Liver (tissue), 8 donors: ENCODE measurements at regions not wholly inside any gene's neighbourhood (a gene's known extent, or its start where the extent isn't known, plus 50 kb on each side); places are given as distances from the start of the nearest gene placed in this dataset.

Source experiments
- DNase-seq: peaks from one replicate; pipeline ENCODE4 v3.0.0-alpha.2; 2017; ENCODE audit warnings: low spot score
- H3K27ac ChIP-seq, 2 donors: one replicate each; pipeline ENCODE4 v1.7.0; 2013; ENCODE audit warnings: inconsistent platforms in 2 of 2, low read length in 2 of 2, control low read depth in 1 of 2, low read depth in 1 of 2, mild to moderate bottlenecking in 1 of 2
- H3K27me3 ChIP-seq, 4 donors: one replicate each; pipeline versions ENCODE4 v1.6.1 to v1.7.0; 2013; ENCODE audit warnings: low read length in 3 of 4, inconsistent platforms in 1 of 4, mild to moderate bottlenecking in 1 of 4, moderate library complexity in 1 of 4; ENCODE audit not compliant: control insufficient read depth in 4 of 4, insufficient read depth in 4 of 4
- H3K36me3 ChIP-seq, 4 donors: one replicate each; pipeline versions ENCODE4 v1.6.1 to v1.7.0; 2013; ENCODE audit warnings: low read length in 3 of 4, mild to moderate bottlenecking in 3 of 4, low read depth in 1 of 4, moderate library complexity in 1 of 4; ENCODE audit not compliant: control insufficient read depth in 4 of 4, insufficient read depth in 3 of 4
- H3K4me1 ChIP-seq, 4 donors: one replicate each; pipeline versions ENCODE4 v1.6.1 to v1.7.0; 2013; ENCODE audit warnings: low read length in 3 of 4, mild to moderate bottlenecking in 3 of 4, moderate library complexity in 1 of 4; ENCODE audit not compliant: control insufficient read depth in 4 of 4, insufficient read depth in 4 of 4
- H3K4me3 ChIP-seq, 3 donors: one replicate each; pipeline versions ENCODE4 v1.6.1 to v1.7.0; 2013; ENCODE audit warnings: low read length in 3 of 3, control low read depth in 1 of 3, low read depth in 1 of 3, mild to moderate bottlenecking in 1 of 3
- H3K9ac ChIP-seq, 2 donors: one replicate each; pipeline ENCODE4 v1.7.0; 2013; ENCODE audit warnings: low read length in 2 of 2, mild to moderate bottlenecking in 2 of 2, moderate library complexity in 2 of 2, control low read depth in 1 of 2, low read depth in 1 of 2
- H3K9me3 ChIP-seq, 4 donors: one replicate each; pipeline versions ENCODE4 v1.6.1 to v1.7.0; 2013; ENCODE audit warnings: low read length in 3 of 4; ENCODE audit not compliant: control insufficient read depth in 4 of 4
- EGR1 ChIP-seq, 2 donors: IDR thresholded peaks; 2 replicates each; pipeline ENCODE4 v1.6.1; 2016 to 2018; ENCODE audit warnings: antibody characterized with exemption in 2 of 2, low read depth in 2 of 2
- FOXA1 ChIP-seq: IDR thresholded peaks from 2 replicates; pipeline ENCODE4 v1.6.1; 2016; ENCODE audit warnings: antibody characterized with exemption
- GABPA ChIP-seq, 2 donors: IDR thresholded peaks in 1 of 2; conservative IDR thresholded peaks in 1 of 2; 2 replicates each; pipeline ENCODE4 v1.6.1; 2016; ENCODE audit warnings: antibody characterized with exemption in 2 of 2, mild to moderate bottlenecking in 1 of 2, moderate library complexity in 1 of 2
- HNF4A ChIP-seq, 2 donors: conservative IDR thresholded peaks; 2 replicates each; pipeline ENCODE4 v1.6.1; 2016; ENCODE audit warnings: antibody characterized with exemption in 2 of 2, mild to moderate bottlenecking in 2 of 2
- HNF4G ChIP-seq: IDR thresholded peaks from 2 replicates; pipeline ENCODE4 v1.6.1; 2016; ENCODE audit warnings: antibody characterized with exemption
- JUND ChIP-seq, 2 donors: IDR thresholded peaks; 2 replicates each; pipeline ENCODE4 v1.6.1; 2016; ENCODE audit warnings: antibody characterized with exemption in 2 of 2
- NR2F2 ChIP-seq: IDR thresholded peaks from 2 replicates; pipeline ENCODE4 v1.6.1; 2016; ENCODE audit warnings: antibody characterized with exemption
- RAD21 ChIP-seq, 2 donors: IDR thresholded peaks; 2 replicates each; pipeline ENCODE4 v1.6.1; 2016; ENCODE audit warnings: antibody characterized with exemption in 2 of 2, mild to moderate bottlenecking in 2 of 2
- RXRA ChIP-seq, 2 donors: IDR thresholded peaks; 2 replicates each; pipeline ENCODE4 v1.6.1; 2017 to 2018; ENCODE audit warnings: antibody characterized with exemption in 2 of 2, mild to moderate bottlenecking in 1 of 2
- SP1 ChIP-seq: IDR thresholded peaks from 2 replicates; pipeline ENCODE4 v1.6.1; 2018; ENCODE audit warnings: antibody characterized with exemption, mild to moderate bottlenecking
- YY1 ChIP-seq: IDR thresholded peaks from 2 replicates; pipeline ENCODE4 v1.6.1; 2016; ENCODE audit warnings: antibody characterized with exemption, mild to moderate bottlenecking
- WGBS: extraction: QIAGEN DNeasy Blood & Tissue Kit; methylation state at CpG from one replicate; pipeline ENCODE4 v1.1.7; 2013; 5-methylcytosine and 5-hydroxymethylcytosine counted together
- TF ChIP-seq, protein P1 (sequence below): IDR thresholded peaks from 2 replicates; pipeline ENCODE4 v1.6.1; 2016; ENCODE audit warnings: antibody characterized with exemption
- TF ChIP-seq, protein P2 (sequence below): fragments of 150-350 bp; IDR thresholded peaks from 2 replicates; pipeline ENCODE4 v1.5.1; 2017; ENCODE audit warnings: improper control_type of control experiment, low read depth, low read length; ENCODE audit not compliant: missing input control
- TF ChIP-seq, protein P3 (sequence below): IDR thresholded peaks from 2 replicates; pipeline ENCODE4 v1.6.1; 2016; ENCODE audit warnings: antibody characterized with exemption, mild to moderate bottlenecking
- donor health status: healthy.
- donor health status: healthy.
- donor health status: healthy.
- donor health status: healthy.
- donor health status: healthy.

DNA sequence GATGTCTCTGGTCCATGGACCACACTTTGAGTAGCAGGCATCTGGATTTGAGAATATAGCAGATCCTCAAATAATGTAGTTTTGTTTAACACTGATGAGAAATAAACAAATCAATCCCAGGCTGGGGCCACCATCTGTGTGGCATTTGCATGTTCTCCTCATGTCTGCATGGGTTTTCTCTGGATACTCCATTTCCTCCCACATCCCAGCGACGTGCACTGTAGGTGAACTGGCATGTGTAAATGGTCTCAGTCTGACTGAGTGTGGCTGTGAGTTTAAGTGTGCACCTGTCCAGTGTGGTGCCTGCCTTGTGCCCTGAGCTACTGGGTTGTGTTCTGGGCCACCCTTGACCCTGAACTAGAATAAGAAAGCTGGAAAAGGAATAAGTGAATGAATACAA is 66.3 kb upstream of the NANOGP8 start:
- 95% methylated on average over 2 of the region's 2 CpGs for WGBS
- TF ChIP-seq JUND (IDR thresholded peaks at IDR 0.05): no peak
- TF ChIP-seq HNF4G: no peak
- no peak for TF ChIP-seq FOXA1
- TF ChIP-seq EGR1 (IDR thresholded peaks at IDR 0.05; ENCODE audit: low read depth in 2 of 2): no peak
- TF ChIP-seq YY1: no peak
- TF ChIP-seq RXRA (IDR thresholded peaks at IDR 0.05): no peak
- TF ChIP-seq, protein P1, sequence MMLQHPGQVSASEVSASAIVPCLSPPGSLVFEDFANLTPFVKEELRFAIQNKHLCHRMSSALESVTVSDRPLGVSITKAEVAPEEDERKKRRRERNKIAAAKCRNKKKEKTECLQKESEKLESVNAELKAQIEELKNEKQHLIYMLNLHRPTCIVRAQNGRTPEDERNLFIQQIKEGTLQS: no peak
- TF ChIP-seq HNF4A (conservative IDR thresholded peaks at IDR 0.05): no peak
- no peak for TF ChIP-seq GABPA (IDR thresholded peaks at IDR 0.05 in 1 of 2, conservative IDR thresholded peaks at IDR 0.05 in 1 of 2)
- no peak for DNase-seq

DNA sequence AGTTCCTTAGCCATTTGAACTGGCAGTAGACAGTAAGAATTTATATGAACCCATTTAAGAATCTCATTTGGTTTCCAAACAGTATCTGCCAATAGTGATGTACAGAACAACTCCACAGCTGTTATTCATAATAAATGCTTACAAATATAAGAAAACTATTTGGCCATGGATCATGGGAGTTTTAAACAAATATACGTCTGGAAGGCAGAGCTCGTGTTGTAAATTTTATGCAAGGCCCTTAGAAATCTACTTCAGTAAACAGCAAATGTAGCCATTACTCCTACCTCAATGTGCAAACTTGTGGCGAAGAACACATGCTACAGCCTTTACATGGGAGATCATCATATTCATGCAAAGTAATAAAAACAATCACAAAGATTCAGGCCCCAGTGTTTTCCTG is 65.3 kb upstream of the NANOGP8 start:
- no peaks in the 10 kb centered on the region for H3K9me3 ChIP-seq
- no peak overlapping the region for H3K27ac ChIP-seq
- H3K9ac ChIP-seq: no peak overlapping the region
- H3K27me3 ChIP-seq: no peaks in the 10 kb centered on the region
- 93% methylated on average over 3 of the region's 3 CpGs for WGBS
- no peaks in the 10 kb centered on the region for H3K36me3 ChIP-seq
- TF ChIP-seq, protein P2, sequence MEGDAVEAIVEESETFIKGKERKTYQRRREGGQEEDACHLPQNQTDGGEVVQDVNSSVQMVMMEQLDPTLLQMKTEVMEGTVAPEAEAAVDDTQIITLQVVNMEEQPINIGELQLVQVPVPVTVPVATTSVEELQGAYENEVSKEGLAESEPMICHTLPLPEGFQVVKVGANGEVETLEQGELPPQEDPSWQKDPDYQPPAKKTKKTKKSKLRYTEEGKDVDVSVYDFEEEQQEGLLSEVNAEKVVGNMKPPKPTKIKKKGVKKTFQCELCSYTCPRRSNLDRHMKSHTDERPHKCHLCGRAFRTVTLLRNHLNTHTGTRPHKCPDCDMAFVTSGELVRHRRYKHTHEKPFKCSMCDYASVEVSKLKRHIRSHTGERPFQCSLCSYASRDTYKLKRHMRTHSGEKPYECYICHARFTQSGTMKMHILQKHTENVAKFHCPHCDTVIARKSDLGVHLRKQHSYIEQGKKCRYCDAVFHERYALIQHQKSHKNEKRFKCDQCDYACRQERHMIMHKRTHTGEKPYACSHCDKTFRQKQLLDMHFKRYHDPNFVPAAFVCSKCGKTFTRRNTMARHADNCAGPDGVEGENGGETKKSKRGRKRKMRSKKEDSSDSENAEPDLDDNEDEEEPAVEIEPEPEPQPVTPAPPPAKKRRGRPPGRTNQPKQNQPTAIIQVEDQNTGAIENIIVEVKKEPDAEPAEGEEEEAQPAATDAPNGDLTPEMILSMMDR: no peak
- TF ChIP-seq, protein P3, sequence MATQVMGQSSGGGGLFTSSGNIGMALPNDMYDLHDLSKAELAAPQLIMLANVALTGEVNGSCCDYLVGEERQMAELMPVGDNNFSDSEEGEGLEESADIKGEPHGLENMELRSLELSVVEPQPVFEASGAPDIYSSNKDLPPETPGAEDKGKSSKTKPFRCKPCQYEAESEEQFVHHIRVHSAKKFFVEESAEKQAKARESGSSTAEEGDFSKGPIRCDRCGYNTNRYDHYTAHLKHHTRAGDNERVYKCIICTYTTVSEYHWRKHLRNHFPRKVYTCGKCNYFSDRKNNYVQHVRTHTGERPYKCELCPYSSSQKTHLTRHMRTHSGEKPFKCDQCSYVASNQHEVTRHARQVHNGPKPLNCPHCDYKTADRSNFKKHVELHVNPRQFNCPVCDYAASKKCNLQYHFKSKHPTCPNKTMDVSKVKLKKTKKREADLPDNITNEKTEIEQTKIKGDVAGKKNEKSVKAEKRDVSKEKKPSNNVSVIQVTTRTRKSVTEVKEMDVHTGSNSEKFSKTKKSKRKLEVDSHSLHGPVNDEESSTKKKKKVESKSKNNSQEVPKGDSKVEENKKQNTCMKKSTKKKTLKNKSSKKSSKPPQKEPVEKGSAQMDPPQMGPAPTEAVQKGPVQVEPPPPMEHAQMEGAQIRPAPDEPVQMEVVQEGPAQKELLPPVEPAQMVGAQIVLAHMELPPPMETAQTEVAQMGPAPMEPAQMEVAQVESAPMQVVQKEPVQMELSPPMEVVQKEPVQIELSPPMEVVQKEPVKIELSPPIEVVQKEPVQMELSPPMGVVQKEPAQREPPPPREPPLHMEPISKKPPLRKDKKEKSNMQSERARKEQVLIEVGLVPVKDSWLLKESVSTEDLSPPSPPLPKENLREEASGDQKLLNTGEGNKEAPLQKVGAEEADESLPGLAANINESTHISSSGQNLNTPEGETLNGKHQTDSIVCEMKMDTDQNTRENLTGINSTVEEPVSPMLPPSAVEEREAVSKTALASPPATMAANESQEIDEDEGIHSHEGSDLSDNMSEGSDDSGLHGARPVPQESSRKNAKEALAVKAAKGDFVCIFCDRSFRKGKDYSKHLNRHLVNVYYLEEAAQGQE: no peak
- no peak for TF ChIP-seq NR2F2
- no peaks in the 10 kb centered on the region for H3K4me1 ChIP-seq
- no peak for DNase-seq
- no peak overlapping the region for H3K4me3 ChIP-seq

More for the DNA sequence above, 66.3 kb upstream of the NANOGP8 start:
- H3K9ac ChIP-seq: no peak overlapping the region
- no peaks in the 10 kb centered on the region for H3K9me3 ChIP-seq
- H3K27me3 ChIP-seq: no peaks in the 10 kb centered on the region
- H3K36me3 ChIP-seq: no peaks in the 10 kb centered on the region
- no peak overlapping the region for H3K4me3 ChIP-seq
- H3K27ac ChIP-seq: no peak overlapping the region
- H3K4me1 ChIP-seq: no peaks in the 10 kb centered on the region

DNA sequence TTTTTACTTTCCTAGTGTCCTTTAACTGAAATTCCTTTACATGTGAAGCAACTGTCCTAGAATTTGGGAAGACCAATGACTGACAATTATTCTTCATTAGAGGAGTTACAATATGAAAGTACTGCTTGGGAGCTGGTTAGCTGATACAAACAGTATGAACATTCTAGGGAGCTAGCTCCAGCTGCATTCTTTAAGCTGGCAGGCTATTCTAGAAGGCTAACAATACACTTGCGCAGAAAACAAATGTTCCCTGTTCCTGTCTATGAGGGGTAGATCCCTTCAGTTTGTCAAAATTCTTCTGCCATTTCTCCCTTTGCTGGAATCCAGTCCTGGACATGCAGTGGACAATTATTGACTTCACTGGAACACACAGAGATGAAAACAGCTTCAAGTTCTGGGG is 60.2 kb upstream of the NANOGP8 start:
- DNase-seq: no peak
- TF ChIP-seq RAD21 (IDR thresholded peaks at IDR 0.05) (no peak), SP1 (no peak), HNF4G (no peak)

More for the DNA sequence above, 60.2 kb upstream of the NANOGP8 start:
- no peaks in the 10 kb centered on the region for H3K27me3 ChIP-seq
- H3K9me3 ChIP-seq: no peaks in the 10 kb centered on the region
- no peaks in the 10 kb centered on the region for H3K36me3 ChIP-seq
- H3K4me1 ChIP-seq: no peaks in the 10 kb centered on the region
- H3K27ac ChIP-seq: no peak overlapping the region
- no peak overlapping the region for H3K4me3 ChIP-seq
- 96% methylated on average over 1 of the region's 1 CpG for WGBS
- H3K9ac ChIP-seq: no peak overlapping the region
